WTC11 (cell line): ENCODE measurements at regions not wholly inside any gene's neighbourhood (a gene's known extent, or its start where the extent isn't known, plus 50 kb on each side); places are given as distances from the start of the nearest gene placed in this dataset.

ENCODE experiments used
- ATAC-seq: fragments of 200-7000 bp; cut with Tn5 transposase; 2 replicates; pipeline ENCODE4 v1.10.0; 2021; ENCODE audit warnings: mild to moderate bottlenecking, moderate library complexity
- CTCF ChIA-PET: fragments of 300-600 bp; sonication (Branson Sonifier 250); formaldehyde crosslinking; loops from one replicate; lab custom pipeline; 2021; ENCODE audit warnings: antibody characterized with exemption; lab: Charles Lee
- POLR2A ChIA-PET: fragments of 350-600 bp; sonication (Branson Sonifier 250); formaldehyde crosslinking; loops from one replicate; lab custom pipeline; 2021; ENCODE audit warnings: antibody characterized with exemption; lab: Charles Lee
- DNase-seq: peaks from one replicate; pipeline ENCODE4 v3.0.0; 2021; ENCODE audit warnings: low spot score
- H3K27ac Mint-ChIP-seq: 2 replicates; pipeline ENCODE4 v1.8.0; 2021; ENCODE audit warnings: mixed read lengths
- H3K27me3 Mint-ChIP-seq: 2 replicates; pipeline ENCODE4 v1.8.0; 2021; ENCODE audit warnings: low read depth, mild to moderate bottlenecking, moderate library complexity, mixed read lengths
- H3K36me3 Mint-ChIP-seq: 2 replicates; pipeline ENCODE4 v1.8.0; 2021; ENCODE audit warnings: mixed read lengths
- H3K4me1 Mint-ChIP-seq: 2 replicates; pipeline ENCODE4 v1.8.0; 2022; ENCODE audit warnings: mixed read lengths
- H3K4me3 Mint-ChIP-seq: 2 replicates; pipeline ENCODE4 v1.8.0; 2021; ENCODE audit warnings: mild to moderate bottlenecking, moderate library complexity, mixed read lengths
- H3K9me3 Mint-ChIP-seq: 2 replicates; pipeline ENCODE4 v1.8.0; 2021; ENCODE audit warnings: mixed read lengths
- CBFB ChIP-seq: sonication (generic); formaldehyde crosslinking; IDR thresholded peaks from 2 replicates; pipeline ENCODE4 v1.8.1; 2022; ENCODE audit warnings: mild to moderate bottlenecking, low read depth, missing genetic modification reagents
- EMX1 ChIP-seq: fragments of 250-450 bp; sonication (Bioruptor Pico); IDR thresholded peaks from 2 replicates; pipeline ENCODE4 v1.8.0; 2021; ENCODE audit warnings: mild to moderate bottlenecking
- GRHL2 ChIP-seq: fragments of 250-450 bp; sonication (Bioruptor Pico); IDR thresholded peaks from 2 replicates; pipeline ENCODE4 v1.8.0; 2022; ENCODE audit warnings: mild to moderate bottlenecking, moderate library complexity; ENCODE audit not compliant: insufficient replicate concordance, severe bottlenecking
- HMGA2 ChIP-seq: fragments of 250-450 bp; sonication (Bioruptor Pico); IDR thresholded peaks from 2 replicates; pipeline ENCODE4 v1.4.0; 2021; ENCODE audit warnings: mild to moderate bottlenecking, moderate library complexity
- MYBL2 ChIP-seq: sonication (generic); formaldehyde crosslinking; IDR thresholded peaks from 2 replicates; pipeline ENCODE4 v1.8.1; 2023; ENCODE audit warnings: mild to moderate bottlenecking, moderate library complexity, missing genetic modification reagents
- NFYB ChIP-seq: sonication (generic); formaldehyde crosslinking; conservative IDR thresholded peaks from 2 replicates; pipeline ENCODE4 v1.8.0; 2022; ENCODE audit warnings: low read depth, missing genetic modification reagents
- NR1H2 ChIP-seq: sonication (generic); formaldehyde crosslinking; IDR thresholded peaks from 2 replicates; pipeline ENCODE4 v1.9.0; 2021; ENCODE audit warnings: mild to moderate bottlenecking, moderate library complexity, missing genetic modification reagents
- NR3C1 ChIP-seq: sonication (generic); formaldehyde crosslinking; conservative IDR thresholded peaks from 2 replicates; pipeline ENCODE4 v1.8.1; 2023; ENCODE audit warnings: low read depth, mild to moderate bottlenecking, missing genetic modification reagents
- RELA ChIP-seq: sonication (generic); formaldehyde crosslinking; IDR thresholded peaks from 2 replicates; pipeline ENCODE4 v1.8.1; 2022; ENCODE audit warnings: missing genetic modification reagents, mild to moderate bottlenecking, borderline replicate concordance
- TP53 ChIP-seq: sonication (generic); formaldehyde crosslinking; IDR thresholded peaks from 2 replicates; pipeline ENCODE4 v1.8.1; 2023; ENCODE audit warnings: mild to moderate bottlenecking, missing genetic modification reagents
- ZBTB21 ChIP-seq: sonication (generic); formaldehyde crosslinking; IDR thresholded peaks from 2 replicates; pipeline ENCODE4 v1.8.1; 2023; ENCODE audit warnings: mild to moderate bottlenecking, missing genetic modification reagents, borderline replicate concordance
- TF ChIP-seq, protein P1 (sequence below): sonication (generic); formaldehyde crosslinking; IDR thresholded peaks from 2 replicates; pipeline ENCODE4 v1.8.0; 2023; ENCODE audit warnings: missing genetic modification reagents, mild to moderate bottlenecking, borderline replicate concordance
- TF ChIP-seq, protein P2 (sequence below): fragments of 250-450 bp; sonication (Bioruptor Pico); conservative IDR thresholded peaks from 2 replicates; pipeline ENCODE4 v1.9.0; 2021; ENCODE audit warnings: mild to moderate bottlenecking
- TF ChIP-seq, protein P3 (sequence below): sonication (generic); formaldehyde crosslinking; IDR thresholded peaks from 2 replicates; pipeline ENCODE4 v1.8.0; 2023; ENCODE audit warnings: missing genetic modification reagents
- TF ChIP-seq, protein P4 (sequence below): sonication (generic); formaldehyde crosslinking; IDR thresholded peaks from 2 replicates; pipeline ENCODE4 v1.8.1; 2023; ENCODE audit warnings: mild to moderate bottlenecking, missing genetic modification reagents, moderate library complexity
- TF ChIP-seq, protein P5 (sequence below): sonication (generic); formaldehyde crosslinking; conservative IDR thresholded peaks from 2 replicates; pipeline ENCODE4 v1.8.1; 2023; ENCODE audit warnings: mild to moderate bottlenecking, low read depth, missing genetic modification reagents, moderate library complexity
- TF ChIP-seq, protein P6 (sequence below): fragments of 250-450 bp; sonication (Bioruptor Pico); IDR thresholded peaks from 2 replicates; pipeline ENCODE4 v1.8.0; 2021; ENCODE audit warnings: mild to moderate bottlenecking
- TF ChIP-seq, protein P7 (sequence below): fragments of 250-450 bp; sonication (Bioruptor Pico); IDR thresholded peaks from 2 replicates; pipeline ENCODE4 v1.9.0; 2021; ENCODE audit warnings: mild to moderate bottlenecking

DNA sequence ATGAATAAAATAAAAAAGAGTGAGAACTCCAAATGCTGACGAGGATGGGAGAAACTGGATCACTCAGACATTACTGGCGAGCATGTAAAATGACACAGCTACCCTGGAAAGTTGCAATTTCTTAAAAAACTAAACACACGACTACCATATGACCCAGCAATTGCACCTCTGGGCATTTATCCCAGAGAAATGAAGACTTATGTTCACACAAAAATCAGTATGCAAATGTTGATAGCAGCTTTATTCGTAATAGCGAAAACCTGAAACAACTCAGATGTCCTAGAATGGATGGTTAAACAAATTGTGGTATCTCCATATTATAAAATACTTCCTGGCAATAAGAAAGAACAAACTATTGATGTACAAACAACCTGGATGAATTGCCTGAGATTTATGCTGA is 357.2 kb upstream of the ASIC2 start:
- no peak overlapping the region for H3K27ac Mint-ChIP-seq
- ChIA-PET CTCF (interaction anchor here (1.2 to 5.1 kb wide), 7 partner anchors 10 to 612 kb away, joined by 3 to 71 read pairs (median 4); no protein-coding TSS in a partner anchor), POLR2A (no interaction called here)
- DNase-seq = no peak
- no peak overlapping the region for H3K4me3 Mint-ChIP-seq
- no peaks in the 10 kb centered on the region for H3K9me3 Mint-ChIP-seq
- ATAC-seq = no peak
- H3K27me3 Mint-ChIP-seq = peaks cover 12% of the 10 kb centered on the region
- peaks cover 4% of the 10 kb centered on the region; the same call in 1 of the 2 replicates for H3K4me1 Mint-ChIP-seq
- no peaks in the 10 kb centered on the region for H3K36me3 Mint-ChIP-seq
- TF ChIP-seq, protein P1, sequence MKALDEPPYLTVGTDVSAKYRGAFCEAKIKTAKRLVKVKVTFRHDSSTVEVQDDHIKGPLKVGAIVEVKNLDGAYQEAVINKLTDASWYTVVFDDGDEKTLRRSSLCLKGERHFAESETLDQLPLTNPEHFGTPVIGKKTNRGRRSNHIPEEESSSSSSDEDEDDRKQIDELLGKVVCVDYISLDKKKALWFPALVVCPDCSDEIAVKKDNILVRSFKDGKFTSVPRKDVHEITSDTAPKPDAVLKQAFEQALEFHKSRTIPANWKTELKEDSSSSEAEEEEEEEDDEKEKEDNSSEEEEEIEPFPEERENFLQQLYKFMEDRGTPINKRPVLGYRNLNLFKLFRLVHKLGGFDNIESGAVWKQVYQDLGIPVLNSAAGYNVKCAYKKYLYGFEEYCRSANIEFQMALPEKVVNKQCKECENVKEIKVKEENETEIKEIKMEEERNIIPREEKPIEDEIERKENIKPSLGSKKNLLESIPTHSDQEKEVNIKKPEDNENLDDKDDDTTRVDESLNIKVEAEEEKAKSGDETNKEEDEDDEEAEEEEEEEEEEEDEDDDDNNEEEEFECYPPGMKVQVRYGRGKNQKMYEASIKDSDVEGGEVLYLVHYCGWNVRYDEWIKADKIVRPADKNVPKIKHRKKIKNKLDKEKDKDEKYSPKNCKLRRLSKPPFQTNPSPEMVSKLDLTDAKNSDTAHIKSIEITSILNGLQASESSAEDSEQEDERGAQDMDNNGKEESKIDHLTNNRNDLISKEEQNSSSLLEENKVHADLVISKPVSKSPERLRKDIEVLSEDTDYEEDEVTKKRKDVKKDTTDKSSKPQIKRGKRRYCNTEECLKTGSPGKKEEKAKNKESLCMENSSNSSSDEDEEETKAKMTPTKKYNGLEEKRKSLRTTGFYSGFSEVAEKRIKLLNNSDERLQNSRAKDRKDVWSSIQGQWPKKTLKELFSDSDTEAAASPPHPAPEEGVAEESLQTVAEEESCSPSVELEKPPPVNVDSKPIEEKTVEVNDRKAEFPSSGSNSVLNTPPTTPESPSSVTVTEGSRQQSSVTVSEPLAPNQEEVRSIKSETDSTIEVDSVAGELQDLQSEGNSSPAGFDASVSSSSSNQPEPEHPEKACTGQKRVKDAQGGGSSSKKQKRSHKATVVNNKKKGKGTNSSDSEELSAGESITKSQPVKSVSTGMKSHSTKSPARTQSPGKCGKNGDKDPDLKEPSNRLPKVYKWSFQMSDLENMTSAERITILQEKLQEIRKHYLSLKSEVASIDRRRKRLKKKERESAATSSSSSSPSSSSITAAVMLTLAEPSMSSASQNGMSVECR = no peak
- TF ChIP-seq NFYB (CRISPR knock-in tag) (no peak), HMGA2 (CRISPR knock-in tag) (no peak), CBFB (no peak), EMX1 (no peak), GRHL2 (no peak), MYBL2 (CRISPR knock-in tag) (no peak), ZBTB21 (CRISPR knock-in tag) (no peak), TP53 (CRISPR knock-in tag) (no peak), NR1H2 (CRISPR knock-in tag) (no peak), RELA (CRISPR knock-in tag) (no peak), NR3C1 (CRISPR knock-in tag) (no peak)
- TF ChIP-seq, protein P2, sequence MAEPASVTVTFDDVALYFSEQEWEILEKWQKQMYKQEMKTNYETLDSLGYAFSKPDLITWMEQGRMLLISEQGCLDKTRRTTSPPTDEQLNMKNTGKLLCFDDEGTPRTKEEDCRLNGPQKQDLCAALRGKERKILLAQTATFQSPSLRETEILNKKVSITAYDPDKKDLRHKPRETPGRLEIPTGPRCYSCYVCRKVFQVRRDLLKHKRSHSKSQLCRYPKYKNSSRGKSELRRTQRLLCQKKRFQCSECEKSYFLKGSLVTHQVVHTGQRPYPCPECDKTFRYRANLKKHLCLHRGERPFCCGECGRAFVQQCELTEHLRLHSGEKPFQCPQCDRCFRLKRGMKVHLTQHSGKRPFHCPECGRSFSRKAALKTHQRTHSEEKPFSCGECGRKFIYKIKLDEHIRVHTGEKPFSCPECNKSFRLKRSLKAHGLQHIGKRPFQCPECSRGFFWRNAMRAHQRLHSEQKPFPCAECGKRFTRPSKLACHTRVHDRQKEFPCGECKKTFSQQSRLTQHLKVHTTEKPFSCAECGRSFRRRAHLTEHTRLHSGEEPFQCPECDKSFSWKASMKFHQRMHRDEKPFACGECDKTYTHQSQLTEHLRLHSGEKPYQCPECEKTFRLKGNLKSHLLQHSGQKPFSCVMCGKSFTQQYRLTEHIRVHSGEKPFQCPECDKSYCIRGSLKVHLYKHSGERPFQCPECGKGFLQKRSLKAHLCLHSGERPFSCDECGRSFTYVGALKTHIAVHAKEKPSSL (CRISPR knock-in tag) = no peak
- TF ChIP-seq, protein P3, sequence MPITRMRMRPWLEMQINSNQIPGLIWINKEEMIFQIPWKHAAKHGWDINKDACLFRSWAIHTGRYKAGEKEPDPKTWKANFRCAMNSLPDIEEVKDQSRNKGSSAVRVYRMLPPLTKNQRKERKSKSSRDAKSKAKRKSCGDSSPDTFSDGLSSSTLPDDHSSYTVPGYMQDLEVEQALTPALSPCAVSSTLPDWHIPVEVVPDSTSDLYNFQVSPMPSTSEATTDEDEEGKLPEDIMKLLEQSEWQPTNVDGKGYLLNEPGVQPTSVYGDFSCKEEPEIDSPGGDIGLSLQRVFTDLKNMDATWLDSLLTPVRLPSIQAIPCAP (CRISPR knock-in tag) = no peak
- TF ChIP-seq, protein P4, sequence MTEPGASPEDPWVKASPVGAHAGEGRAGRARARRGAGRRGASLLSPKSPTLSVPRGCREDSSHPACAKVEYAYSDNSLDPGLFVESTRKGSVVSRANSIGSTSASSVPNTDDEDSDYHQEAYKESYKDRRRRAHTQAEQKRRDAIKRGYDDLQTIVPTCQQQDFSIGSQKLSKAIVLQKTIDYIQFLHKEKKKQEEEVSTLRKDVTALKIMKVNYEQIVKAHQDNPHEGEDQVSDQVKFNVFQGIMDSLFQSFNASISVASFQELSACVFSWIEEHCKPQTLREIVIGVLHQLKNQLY = no peak
- TF ChIP-seq, protein P5, sequence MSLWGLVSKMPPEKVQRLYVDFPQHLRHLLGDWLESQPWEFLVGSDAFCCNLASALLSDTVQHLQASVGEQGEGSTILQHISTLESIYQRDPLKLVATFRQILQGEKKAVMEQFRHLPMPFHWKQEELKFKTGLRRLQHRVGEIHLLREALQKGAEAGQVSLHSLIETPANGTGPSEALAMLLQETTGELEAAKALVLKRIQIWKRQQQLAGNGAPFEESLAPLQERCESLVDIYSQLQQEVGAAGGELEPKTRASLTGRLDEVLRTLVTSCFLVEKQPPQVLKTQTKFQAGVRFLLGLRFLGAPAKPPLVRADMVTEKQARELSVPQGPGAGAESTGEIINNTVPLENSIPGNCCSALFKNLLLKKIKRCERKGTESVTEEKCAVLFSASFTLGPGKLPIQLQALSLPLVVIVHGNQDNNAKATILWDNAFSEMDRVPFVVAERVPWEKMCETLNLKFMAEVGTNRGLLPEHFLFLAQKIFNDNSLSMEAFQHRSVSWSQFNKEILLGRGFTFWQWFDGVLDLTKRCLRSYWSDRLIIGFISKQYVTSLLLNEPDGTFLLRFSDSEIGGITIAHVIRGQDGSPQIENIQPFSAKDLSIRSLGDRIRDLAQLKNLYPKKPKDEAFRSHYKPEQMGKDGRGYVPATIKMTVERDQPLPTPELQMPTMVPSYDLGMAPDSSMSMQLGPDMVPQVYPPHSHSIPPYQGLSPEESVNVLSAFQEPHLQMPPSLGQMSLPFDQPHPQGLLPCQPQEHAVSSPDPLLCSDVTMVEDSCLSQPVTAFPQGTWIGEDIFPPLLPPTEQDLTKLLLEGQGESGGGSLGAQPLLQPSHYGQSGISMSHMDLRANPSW = no peak
- TF ChIP-seq, protein P6, sequence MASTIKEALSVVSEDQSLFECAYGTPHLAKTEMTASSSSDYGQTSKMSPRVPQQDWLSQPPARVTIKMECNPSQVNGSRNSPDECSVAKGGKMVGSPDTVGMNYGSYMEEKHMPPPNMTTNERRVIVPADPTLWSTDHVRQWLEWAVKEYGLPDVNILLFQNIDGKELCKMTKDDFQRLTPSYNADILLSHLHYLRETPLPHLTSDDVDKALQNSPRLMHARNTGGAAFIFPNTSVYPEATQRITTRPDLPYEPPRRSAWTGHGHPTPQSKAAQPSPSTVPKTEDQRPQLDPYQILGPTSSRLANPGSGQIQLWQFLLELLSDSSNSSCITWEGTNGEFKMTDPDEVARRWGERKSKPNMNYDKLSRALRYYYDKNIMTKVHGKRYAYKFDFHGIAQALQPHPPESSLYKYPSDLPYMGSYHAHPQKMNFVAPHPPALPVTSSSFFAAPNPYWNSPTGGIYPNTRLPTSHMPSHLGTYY = no peak
- TF ChIP-seq, protein P7, sequence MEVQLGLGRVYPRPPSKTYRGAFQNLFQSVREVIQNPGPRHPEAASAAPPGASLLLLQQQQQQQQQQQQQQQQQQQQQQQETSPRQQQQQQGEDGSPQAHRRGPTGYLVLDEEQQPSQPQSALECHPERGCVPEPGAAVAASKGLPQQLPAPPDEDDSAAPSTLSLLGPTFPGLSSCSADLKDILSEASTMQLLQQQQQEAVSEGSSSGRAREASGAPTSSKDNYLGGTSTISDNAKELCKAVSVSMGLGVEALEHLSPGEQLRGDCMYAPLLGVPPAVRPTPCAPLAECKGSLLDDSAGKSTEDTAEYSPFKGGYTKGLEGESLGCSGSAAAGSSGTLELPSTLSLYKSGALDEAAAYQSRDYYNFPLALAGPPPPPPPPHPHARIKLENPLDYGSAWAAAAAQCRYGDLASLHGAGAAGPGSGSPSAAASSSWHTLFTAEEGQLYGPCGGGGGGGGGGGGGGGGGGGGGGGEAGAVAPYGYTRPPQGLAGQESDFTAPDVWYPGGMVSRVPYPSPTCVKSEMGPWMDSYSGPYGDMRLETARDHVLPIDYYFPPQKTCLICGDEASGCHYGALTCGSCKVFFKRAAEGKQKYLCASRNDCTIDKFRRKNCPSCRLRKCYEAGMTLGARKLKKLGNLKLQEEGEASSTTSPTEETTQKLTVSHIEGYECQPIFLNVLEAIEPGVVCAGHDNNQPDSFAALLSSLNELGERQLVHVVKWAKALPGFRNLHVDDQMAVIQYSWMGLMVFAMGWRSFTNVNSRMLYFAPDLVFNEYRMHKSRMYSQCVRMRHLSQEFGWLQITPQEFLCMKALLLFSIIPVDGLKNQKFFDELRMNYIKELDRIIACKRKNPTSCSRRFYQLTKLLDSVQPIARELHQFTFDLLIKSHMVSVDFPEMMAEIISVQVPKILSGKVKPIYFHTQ (CRISPR knock-in tag) = no peak
